H9 (cell line): ENCODE measurements at regions not wholly inside any gene's neighbourhood (a gene's known extent, or its start where the extent isn't known, plus 50 kb on each side); places are given as distances from the start of the nearest gene placed in this dataset.
A peak's percentile ranks its signal among the peaks of the same experiment; 100 is the strongest.

Source experiments
- DNase-seq: peaks from one replicate; pipeline ENCODE4 v3.0.0-alpha.2; 2017
- H2AFZ ChIP-seq: one replicate; pipeline ENCODE4 v1.6.1; 2013; ENCODE audit warnings: mild to moderate bottlenecking, low read length, control low read depth, moderate library complexity
- H2AK5ac ChIP-seq: 2 replicates; pipeline ENCODE4 v1.6.1; 2013; ENCODE audit warnings: low read length, control low read depth, mixed read lengths; ENCODE audit not compliant: insufficient read length
- H2BK120ac ChIP-seq: one replicate; pipeline ENCODE4 v1.6.1; 2013; ENCODE audit warnings: low read depth, mild to moderate bottlenecking, low read length, control low read depth, inconsistent platforms; ENCODE audit not compliant: poor library complexity, severe bottlenecking
- H2BK12ac ChIP-seq: 2 replicates; pipeline ENCODE4 v1.6.1; 2013; ENCODE audit warnings: low read length, control low read depth, mixed read lengths, low read depth; ENCODE audit not compliant: insufficient read length
- H2BK15ac ChIP-seq: 2 replicates; pipeline ENCODE4 v1.6.1; 2013; ENCODE audit warnings: low read depth, low read length, control low read depth
- H2BK20ac ChIP-seq: one replicate; pipeline ENCODE4 v1.6.1; 2013; ENCODE audit warnings: low read depth, mild to moderate bottlenecking, low read length, control low read depth, inconsistent platforms; ENCODE audit not compliant: poor library complexity, severe bottlenecking
- H2BK5ac ChIP-seq: 2 replicates; pipeline ENCODE4 v1.6.1; 2013; ENCODE audit warnings: low read length, control low read depth, mixed read lengths; ENCODE audit not compliant: insufficient read length
- H3K14ac ChIP-seq: 2 replicates; pipeline ENCODE4 v1.6.1; 2013; ENCODE audit warnings: low read length, control low read depth; ENCODE audit not compliant: insufficient read depth
- H3K18ac ChIP-seq: 2 replicates; pipeline ENCODE4 v1.6.1; 2013; ENCODE audit warnings: low read depth, mild to moderate bottlenecking, mixed read lengths, low read length, control low read depth; ENCODE audit not compliant: insufficient read length
- H3K23ac ChIP-seq: 2 replicates; pipeline ENCODE4 v1.6.1; 2013; ENCODE audit warnings: low read length, control low read depth, mixed read lengths, low read depth; ENCODE audit not compliant: insufficient read length
- H3K23me2 ChIP-seq: 2 replicates; pipeline ENCODE4 v1.6.1; 2013; ENCODE audit warnings: low read depth, mild to moderate bottlenecking, mixed read lengths, low read length, control low read depth; ENCODE audit not compliant: insufficient read length, poor library complexity, severe bottlenecking
- H3K27ac ChIP-seq: 2 replicates; pipeline ENCODE4 v1.5.1; 2013; ENCODE audit warnings: low read length, control low read depth, mixed read lengths, low read depth; ENCODE audit not compliant: insufficient read length
- H3K27me3 ChIP-seq: 2 replicates; pipeline ENCODE4 v1.6.1; 2013; ENCODE audit warnings: low read length, control low read depth, inconsistent platforms; ENCODE audit not compliant: insufficient read depth
- H3K4ac ChIP-seq: 2 replicates; pipeline ENCODE4 v1.6.1; 2013; ENCODE audit warnings: low read depth, mild to moderate bottlenecking, control low read depth, inconsistent platforms, low read length, moderate library complexity
- H3K4me1 ChIP-seq: 2 replicates; pipeline ENCODE4 v1.6.1; 2013; ENCODE audit warnings: low read length, control low read depth, inconsistent platforms; ENCODE audit not compliant: insufficient read depth
- H3K4me2 ChIP-seq: 2 replicates; pipeline ENCODE4 v1.6.1; 2013; ENCODE audit warnings: low read length, control low read depth, mixed read lengths; ENCODE audit not compliant: insufficient read length, insufficient read depth
- H3K56ac ChIP-seq: 2 replicates; pipeline ENCODE4 v1.6.1; 2013; ENCODE audit warnings: low read depth, mild to moderate bottlenecking, mixed read lengths, low read length, control low read depth; ENCODE audit not compliant: insufficient read length
- H3K79me1 ChIP-seq: 2 replicates; pipeline ENCODE4 v1.6.1; 2013; ENCODE audit warnings: low read depth, mild to moderate bottlenecking, moderate library complexity, low read length, control low read depth, inconsistent platforms; ENCODE audit not compliant: insufficient read depth, poor library complexity, severe bottlenecking
- H3K79me2 ChIP-seq: 2 replicates; pipeline ENCODE4 v1.6.1; 2013; ENCODE audit warnings: low read length, control low read depth, inconsistent platforms; ENCODE audit not compliant: insufficient read depth
- H3K9ac ChIP-seq: 2 replicates; pipeline ENCODE4 v1.6.1; 2013; ENCODE audit warnings: low read length, control low read depth, mixed read lengths; ENCODE audit not compliant: insufficient read length; ENCODE audit errors: extremely low read depth
- H3K9me3 ChIP-seq: one replicate; pipeline ENCODE4 v1.6.1; 2013; ENCODE audit warnings: low read depth, low read length, inconsistent platforms; ENCODE audit not compliant: control insufficient read depth
- H3T11ph ChIP-seq: one replicate; pipeline ENCODE4 v1.6.1; 2013; ENCODE audit warnings: mild to moderate bottlenecking, low read length, control low read depth, inconsistent platforms
- H4K20me1 ChIP-seq: one replicate; pipeline ENCODE4 v1.6.1; 2013; ENCODE audit not compliant: control insufficient read depth, insufficient read length, insufficient read depth
- H4K5ac ChIP-seq: 2 replicates; pipeline ENCODE4 v1.6.1; 2013; ENCODE audit warnings: low read depth, mild to moderate bottlenecking, mixed read lengths, low read length, control low read depth; ENCODE audit not compliant: insufficient read length
- H4K8ac ChIP-seq: replicated peaks from 2 replicates; pipeline ENCODE4 v1.6.1; 2013; ENCODE audit warnings: low read length, control low read depth, mixed read lengths, low read depth; ENCODE audit not compliant: insufficient read length
- H4K91ac ChIP-seq: 2 replicates; pipeline ENCODE4 v1.6.1; 2013; ENCODE audit warnings: low read depth, mild to moderate bottlenecking, moderate library complexity, mixed read lengths, low read length, control low read depth; ENCODE audit not compliant: insufficient read length
- H3K27ac Mint-ChIP-seq, 3 experiments: 2 replicates in 2 of 3; 3 replicates in 1 of 3; pipeline ENCODE4 v1.8.0; 2020 to 2021; ENCODE audit warnings: mixed read lengths in 3 of 3, mild to moderate bottlenecking in 1 of 3, moderate library complexity in 1 of 3
- H3K27me3 Mint-ChIP-seq: 2 replicates; pipeline ENCODE4 v1.8.0; 2021; ENCODE audit warnings: low read depth, mild to moderate bottlenecking, moderate library complexity, mixed read lengths
- H3K36me3 Mint-ChIP-seq, 3 experiments: 2 replicates in 2 of 3; 3 replicates in 1 of 3; pipeline ENCODE4 v1.8.0; 2020 to 2021; ENCODE audit warnings: low read depth in 3 of 3, mixed read lengths in 3 of 3; ENCODE audit not compliant: insufficient read depth in 1 of 3
- H3K4me1 Mint-ChIP-seq, 2 experiments: 2 replicates each; pipeline ENCODE4 v1.8.0; 2020; ENCODE audit warnings: mixed read lengths in 2 of 2
- H3K4me3 Mint-ChIP-seq, 2 experiments: 2 replicates in 1 of 2; 3 replicates in 1 of 2; pipeline ENCODE4 v1.8.0; 2020 to 2021; ENCODE audit warnings: mild to moderate bottlenecking in 2 of 2, mixed read lengths in 2 of 2, moderate library complexity in 1 of 2
- H3K9me3 Mint-ChIP-seq, 2 experiments: 2 replicates in 1 of 2; 3 replicates in 1 of 2; pipeline ENCODE4 v1.8.0; 2020; ENCODE audit warnings: mild to moderate bottlenecking in 2 of 2, mixed read lengths in 2 of 2, moderate library complexity in 1 of 2
- CTCF ChIP-seq: fragments of 200-600 bp; sonication (generic); conservative IDR thresholded peaks from 3 replicates; pipeline ENCODE4 v1.8.0; 2021; ENCODE audit warnings: antibody characterized with exemption, mild to moderate bottlenecking
- WGBS: extraction: QIAGEN DNeasy Blood & Tissue Kit; methylation state at CpG from one replicate; pipeline ENCODE4 v1.1.7; 2013; ENCODE audit warnings: missing lambda C conversion rate, low lambda C conversion rate, mixed read lengths; ENCODE audit not compliant: insufficient read length; ENCODE audit errors: extremely low coverage; 5-methylcytosine and 5-hydroxymethylcytosine counted together

GRCh38 chr4:71187404-71188155 is 151.2 kb upstream of the SLC4A4 start:
- Histone ChIP-seq H2BK120ac (no peak overlapping the region), H3T11ph (no peak overlapping the region), H3K9me3 (no peaks in the 10 kb centered on the region), H3K23me2 (peaks cover 17% of the 10 kb centered on the region), H2BK12ac (no peak overlapping the region), H3K4me1 (no peaks in the 10 kb centered on the region), H3K14ac (no peak overlapping the region; the same call in 1 of the 2 replicates), H4K8ac (no peak overlapping the region), H3K4ac (no peak overlapping the region), H3K27ac (no peak overlapping the region), H3K27me3 (peaks cover 17% of the 10 kb centered on the region; the same call in 1 of the 2 replicates), H2BK5ac (no peak overlapping the region), H2BK15ac (no peak overlapping the region), H3K23ac (no peak overlapping the region), H3K79me2 (no peaks in the 10 kb centered on the region), H3K56ac (no peak overlapping the region), H2BK20ac (no peak overlapping the region), H2AFZ (no peak overlapping the region), H4K20me1 (no peaks in the 10 kb centered on the region), H3K9ac (peak overlapping the region; percentile 4), H4K91ac (no peak overlapping the region), H4K5ac (no peak overlapping the region), H3K4me2 (peak overlapping the region; percentile 92), H2AK5ac (no peak overlapping the region), H3K79me1 (no peaks in the 10 kb centered on the region), H3K18ac (no peak overlapping the region)
- H3K4me3 Mint-ChIP-seq: peak overlapping the region; percentile 79 to 89
- peak overlapping the region in 1 of 3 experiments; percentile 27; a peak in 1 of 7 replicates for H3K27ac Mint-ChIP-seq
- peak; percentile 56 for DNase-seq
- WGBS: no CpG with 5 or more reads among the region's 45 CpGs
- TF ChIP-seq CTCF: no peak
- peaks cover 50% of the 10 kb centered on the region for H3K27me3 Mint-ChIP-seq
- no peaks in the 10 kb centered on the region; a peak in 1 of 7 replicates for H3K36me3 Mint-ChIP-seq
- H3K4me1 Mint-ChIP-seq: peaks cover 12 to 17% of the 10 kb centered on the region in 2 experiments
- H3K9me3 Mint-ChIP-seq: no peaks in the 10 kb centered on the region; a peak in 1 of 5 replicates
